ENCODE measurements at regions not wholly inside any gene's neighbourhood (a gene's known extent, or its start where the extent isn't known, plus 50 kb on each side); places are given as distances from the start of the nearest gene placed in this dataset.
"Not testable (repeated sequence)": the region's sequence is repeated elsewhere in the genome, so short reads cannot be mapped to it uniquely, and the experiment has no call there.

GRCh38 chr7:131935180-131935579, 378.8 kb upstream of the PODXL start:
- DNase-seq (ENCODE audit: low read depth): no peak

- no peak for DNase-seq (ENCODE audit: low read depth)
These were observed 378.0 kb upstream of the PODXL start for GRCh38 chr7:131934452-131934851.

GRCh38 chr7:131933751-131934289, 377.4 kb upstream of the PODXL start:
- DNase-seq (ENCODE audit: low read depth): no peak

- DNase-seq (ENCODE audit: low read depth): not testable (repeated sequence)
These were observed 376.8 kb upstream of the PODXL start for GRCh38 chr7:131933219-131933618.

GRCh38 chr7:131932271-131932670, 375.8 kb upstream of the PODXL start:
- no peak for DNase-seq (ENCODE audit: low read depth)

GRCh38 chr7:131931370-131931769, 374.9 kb upstream of the PODXL start:
- no peak for DNase-seq (ENCODE audit: low read depth)

GRCh38 chr7:131929632-131930031, 373.2 kb upstream of the PODXL start:
- DNase-seq (ENCODE audit: low read depth): no peak

- no peak for DNase-seq (ENCODE audit: low read depth)
These were observed 371.5 kb upstream of the PODXL start for GRCh38 chr7:131927770-131928423.

- no peak for DNase-seq (ENCODE audit: low read depth)
These were observed 369.2 kb upstream of the PODXL start for GRCh38 chr7:131925636-131926035.

GRCh38 chr7:131924857-131925256, 368.4 kb upstream of the PODXL start:
- DNase-seq (ENCODE audit: low read depth): no peak

GRCh38 chr7:131922948-131923347, 366.5 kb upstream of the PODXL start:
- not testable (repeated sequence) for DNase-seq (ENCODE audit: low read depth)

GRCh38 chr7:131921016-131921415, 364.6 kb upstream of the PODXL start:
- DNase-seq (ENCODE audit: low read depth): no peak

GRCh38 chr7:131919920-131920709, 363.7 kb upstream of the PODXL start:
- no peak for DNase-seq (ENCODE audit: low read depth)

- no peak for DNase-seq (ENCODE audit: low read depth)
These were observed 354.7 kb upstream of the PODXL start for GRCh38 chr7:131911112-131911511.

- no peak for DNase-seq (ENCODE audit: low read depth)
These were observed 352.8 kb upstream of the PODXL start for GRCh38 chr7:131909151-131909768.

GRCh38 chr7:131908714-131909113, 352.3 kb upstream of the PODXL start:
- DNase-seq (ENCODE audit: low read depth): no peak

- DNase-seq (ENCODE audit: low read depth): no peak
These were observed 349.1 kb upstream of the PODXL start for GRCh38 chr7:131905471-131905973.

GRCh38 chr7:131904760-131905327, 348.4 kb upstream of the PODXL start:
- DNase-seq (ENCODE audit: low read depth): no peak

- no peak for DNase-seq (ENCODE audit: low read depth)
These were observed 346.9 kb upstream of the PODXL start for GRCh38 chr7:131903315-131903714.

- no peak for DNase-seq (ENCODE audit: low read depth)
These were observed 344.4 kb upstream of the PODXL start for GRCh38 chr7:131900785-131901287.

GRCh38 chr7:131899271-131900030, 343.0 kb upstream of the PODXL start:
- no peak for DNase-seq (ENCODE audit: low read depth)
